Left lobe of liver (tissue), 2 donors: ENCODE measurements at regions not wholly inside any gene's neighbourhood (a gene's known extent, or its start where the extent isn't known, plus 50 kb on each side); places are given as distances from the start of the nearest gene placed in this dataset.

Experiments used
- ATAC-seq: fragments of 200-7000 bp; cut with Tn5 transposase; one replicate; pipeline ENCODE4 v1.9.1; 2020; ENCODE audit warnings: mild to moderate bottlenecking, moderate library complexity
- DNase-seq: peaks from one replicate; pipeline ENCODE4 v3.0.0-alpha.2; 2020; ENCODE audit warnings: low spot score
- donor health status: DM: no; HTN: no; CAD: no; lungs with moderate emphysema.
- donor health status: DM: no; HTN: yes; CAD: no.

GRCh38 chr22:49101873-49102272, 725.8 kb downstream of the BRD1 start:
- DNase-seq: no peak
- ATAC-seq: no peak

DNA sequence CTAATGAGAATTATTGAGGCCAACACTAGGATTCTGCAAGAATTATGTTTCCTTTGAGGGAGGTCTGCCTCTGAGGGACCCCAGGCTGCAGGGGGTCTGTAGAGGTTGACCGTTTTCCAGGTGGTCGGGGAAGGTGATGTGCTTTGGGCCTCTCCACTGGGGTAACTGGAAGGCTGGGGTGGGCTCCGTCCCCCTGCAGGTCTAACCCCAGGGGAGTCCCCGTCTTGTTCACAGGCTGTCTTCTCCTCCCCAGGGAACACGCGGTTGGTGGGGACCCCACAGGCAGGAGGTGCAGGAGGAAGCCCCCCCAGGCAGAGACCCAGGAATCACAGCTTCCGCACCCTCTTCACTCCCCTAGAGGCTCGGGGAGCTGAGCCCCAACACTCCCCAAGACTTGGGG, 726.4 kb downstream of the BRD1 start:
- DNase-seq (no peak), ATAC-seq (no peak)

- ATAC-seq (no peak), DNase-seq (no peak)
Measured at GRCh38 chr22:49100773-49101172, 726.9 kb downstream of the BRD1 start.

DNA sequence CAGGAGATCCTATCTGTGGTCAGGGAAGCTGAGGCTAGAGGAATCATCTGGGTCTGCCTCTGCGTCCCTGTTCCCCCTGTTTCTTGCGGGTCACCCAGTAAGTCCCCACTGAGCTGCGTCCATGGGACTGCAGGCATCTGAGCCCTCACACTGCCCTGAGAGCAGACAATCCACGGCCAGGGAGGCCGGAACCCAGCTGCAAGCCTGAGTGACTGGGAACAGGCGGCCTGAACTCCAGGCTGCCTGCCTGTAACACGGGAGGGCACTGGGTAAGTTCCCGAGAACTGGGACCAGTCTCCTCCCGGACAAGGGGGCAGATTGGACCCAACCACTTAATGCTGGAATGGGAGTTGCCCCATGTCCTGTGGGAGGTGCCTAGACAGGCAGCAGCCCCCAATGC, 727.4 kb downstream of the BRD1 start:
- ATAC-seq (no peak), DNase-seq (no peak)

DNA sequence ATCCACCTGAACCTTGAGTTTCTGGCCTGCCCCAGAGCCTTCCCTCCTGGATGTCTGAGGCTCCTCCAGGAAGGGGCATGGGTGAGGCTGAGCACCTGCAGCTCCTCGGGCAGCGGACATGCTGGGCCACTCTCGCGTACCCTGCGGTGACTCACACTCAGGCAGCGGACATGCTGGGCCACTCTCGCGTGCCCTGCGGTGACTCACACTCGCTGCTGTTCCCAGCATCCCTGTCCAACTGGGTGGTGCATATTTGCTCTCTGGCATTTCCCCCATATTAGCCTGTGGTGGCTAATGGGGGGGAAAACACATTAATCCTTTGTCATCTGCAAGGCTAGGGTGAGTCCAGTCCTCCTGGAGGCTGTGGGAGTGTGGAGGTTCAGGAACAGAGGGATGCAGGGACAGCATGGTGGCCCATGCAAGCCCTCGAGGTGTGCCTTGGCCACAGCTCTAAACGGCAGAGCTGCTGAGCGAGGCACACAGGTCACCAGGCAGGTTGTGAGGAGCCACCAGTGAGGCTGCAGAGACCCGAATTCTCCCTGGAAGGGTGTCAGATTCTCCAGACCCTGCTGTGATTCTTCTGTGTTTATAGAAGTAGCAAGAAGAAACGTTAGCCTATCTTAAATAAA, 728.1 kb downstream of the BRD1 start:
- ATAC-seq: no peak
- no peak for DNase-seq

DNA sequence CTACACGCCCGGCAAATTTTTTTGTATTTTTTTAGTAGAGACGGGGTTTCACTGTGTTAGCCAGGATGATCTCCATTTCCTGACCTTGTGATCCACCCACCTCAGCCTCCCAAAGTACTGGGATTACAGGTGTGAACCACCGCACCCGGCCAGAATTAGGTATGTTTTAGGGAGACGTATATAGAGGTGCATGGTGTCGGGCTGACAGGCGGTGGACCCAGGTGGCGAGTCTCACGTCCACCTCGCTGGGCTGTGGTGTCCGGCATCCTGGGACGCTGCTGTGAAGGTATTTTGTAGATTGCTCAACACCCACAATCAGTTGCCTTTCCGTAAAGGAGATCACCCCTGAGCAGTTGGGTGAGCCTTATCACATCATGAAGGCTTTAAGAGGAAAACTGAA, 728.6 kb downstream of the BRD1 start:
- DNase-seq (no peak), ATAC-seq (no peak)

DNA sequence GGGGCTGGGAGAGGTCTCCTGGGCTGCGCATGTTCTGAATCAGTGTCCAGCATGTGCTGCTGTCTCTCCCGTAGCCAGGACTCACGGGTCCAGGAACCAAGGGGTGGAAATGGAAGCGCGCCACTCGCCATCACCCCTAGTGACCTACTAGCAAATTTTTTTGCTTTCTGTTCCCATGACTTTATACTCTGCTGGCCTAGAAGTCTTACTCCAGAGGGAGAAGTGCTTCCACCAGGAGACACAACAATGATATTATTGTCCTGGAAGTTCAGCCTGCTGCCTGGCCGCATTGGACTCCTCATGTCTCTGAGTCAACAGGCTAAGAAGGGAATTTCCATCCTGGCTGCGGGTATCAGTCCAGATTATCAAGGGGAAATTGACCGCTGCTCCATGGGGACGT, 729.7 kb downstream of the BRD1 start:
- DNase-seq (no peak), ATAC-seq (no peak)

DNA sequence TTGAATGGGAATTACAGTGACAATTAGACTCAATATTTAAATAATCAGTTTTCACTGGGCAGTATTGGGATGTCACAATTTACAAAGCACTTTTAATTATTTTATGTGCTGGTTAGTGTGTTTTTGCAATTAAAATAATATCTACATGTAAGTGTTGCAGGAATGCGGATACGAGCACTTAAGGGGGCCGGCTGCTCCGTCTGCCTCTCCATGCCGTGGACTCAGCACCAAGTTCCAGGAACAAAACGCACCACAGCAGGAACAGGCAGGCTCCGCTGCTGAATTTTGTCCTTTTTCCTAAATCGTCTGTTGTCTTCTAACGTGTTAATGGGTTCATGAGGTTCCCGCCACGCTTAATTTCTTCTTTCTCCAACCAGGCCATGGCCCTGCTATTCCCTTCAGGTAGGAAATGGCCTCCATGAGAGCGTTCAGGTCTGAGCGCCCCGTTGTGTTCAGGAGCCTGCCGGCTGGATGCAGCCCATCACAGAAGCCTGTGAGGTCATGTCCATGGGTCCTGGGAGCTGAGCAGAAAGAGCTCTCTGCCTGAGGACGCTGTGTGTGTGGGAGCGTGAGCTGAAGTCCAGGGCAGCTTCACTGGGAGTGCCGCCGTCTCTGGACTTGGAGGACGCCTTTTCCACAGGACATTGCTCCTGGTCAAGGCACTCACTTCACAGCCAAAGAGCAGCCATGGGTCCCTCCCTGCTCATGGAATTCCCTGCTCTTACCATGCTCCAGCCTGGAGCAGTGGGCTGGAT, 730.3 kb downstream of the BRD1 start:
- ATAC-seq (no peak), DNase-seq (no peak)

GRCh38 chr22:49096476-49096875, 731.2 kb downstream of the BRD1 start:
- no peak for DNase-seq
- no peak for ATAC-seq

DNA sequence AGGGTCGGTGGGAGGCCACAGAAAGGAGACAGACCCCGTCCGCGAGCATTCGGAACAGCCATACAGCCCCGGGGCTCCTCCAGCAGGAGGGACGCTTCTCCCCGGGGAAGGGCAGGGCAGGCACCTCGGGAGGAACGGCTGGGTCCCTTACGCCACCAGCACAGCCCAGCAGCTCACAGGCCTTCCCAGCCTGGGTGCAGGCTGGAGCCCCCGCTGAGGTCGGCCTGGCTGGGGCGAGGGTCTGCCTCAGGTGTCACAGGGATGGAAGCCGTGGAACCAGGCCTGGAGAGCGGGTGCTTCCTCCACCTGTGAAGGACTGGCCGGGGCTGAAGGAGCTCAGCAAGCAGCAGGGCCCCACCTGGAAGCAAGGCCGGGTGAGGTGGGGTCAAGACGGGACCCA, 732.3 kb downstream of the BRD1 start:
- ATAC-seq: no peak
- no peak for DNase-seq

- ATAC-seq (no peak), DNase-seq (no peak)
Measured at GRCh38 chr22:49094858-49095257, 732.8 kb downstream of the BRD1 start.

GRCh38 chr22:49094151-49094550, 733.5 kb downstream of the BRD1 start:
- no peak for DNase-seq

DNA sequence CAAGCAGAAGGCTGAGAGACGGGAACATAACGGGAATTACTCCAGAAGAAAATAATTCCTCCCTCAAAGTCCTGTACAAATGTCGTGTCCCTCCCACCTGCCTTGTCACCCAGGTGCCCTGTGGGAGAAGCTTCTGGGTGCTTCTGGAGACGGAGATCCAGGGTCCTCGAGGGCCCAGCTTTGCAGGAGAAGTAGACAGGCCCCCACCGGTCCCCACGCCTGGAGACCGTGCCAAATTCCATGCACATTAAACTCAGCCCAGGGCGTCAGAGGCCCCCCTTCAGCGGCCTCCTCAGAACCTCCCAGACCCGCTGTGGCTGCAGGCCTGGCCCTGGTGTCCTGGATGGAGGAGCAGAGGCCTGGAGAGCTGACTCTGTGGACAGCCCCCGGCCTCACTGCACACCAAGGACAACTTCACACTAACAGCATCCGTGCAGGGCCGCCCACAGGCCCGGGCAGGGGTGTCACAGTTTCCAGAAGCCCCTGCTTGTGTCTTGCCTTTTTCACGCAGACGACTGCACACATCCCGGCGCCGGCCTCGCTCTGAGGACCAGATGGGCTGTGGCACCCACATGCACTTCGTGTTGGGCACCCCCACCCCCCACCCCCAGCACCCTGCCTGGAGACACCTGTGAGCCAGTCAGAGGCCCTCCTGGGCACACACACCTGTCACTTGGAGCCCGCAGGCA, 734.3 kb downstream of the BRD1 start:
- no peak for DNase-seq
- no peak for ATAC-seq

More at GRCh38 chr22:49094151-49094550, 733.5 kb downstream of the BRD1 start:
- ATAC-seq: no peak

GRCh38 chr22:49092716-49093115, 735.0 kb downstream of the BRD1 start:
- DNase-seq (no peak), ATAC-seq (no peak)

DNA sequence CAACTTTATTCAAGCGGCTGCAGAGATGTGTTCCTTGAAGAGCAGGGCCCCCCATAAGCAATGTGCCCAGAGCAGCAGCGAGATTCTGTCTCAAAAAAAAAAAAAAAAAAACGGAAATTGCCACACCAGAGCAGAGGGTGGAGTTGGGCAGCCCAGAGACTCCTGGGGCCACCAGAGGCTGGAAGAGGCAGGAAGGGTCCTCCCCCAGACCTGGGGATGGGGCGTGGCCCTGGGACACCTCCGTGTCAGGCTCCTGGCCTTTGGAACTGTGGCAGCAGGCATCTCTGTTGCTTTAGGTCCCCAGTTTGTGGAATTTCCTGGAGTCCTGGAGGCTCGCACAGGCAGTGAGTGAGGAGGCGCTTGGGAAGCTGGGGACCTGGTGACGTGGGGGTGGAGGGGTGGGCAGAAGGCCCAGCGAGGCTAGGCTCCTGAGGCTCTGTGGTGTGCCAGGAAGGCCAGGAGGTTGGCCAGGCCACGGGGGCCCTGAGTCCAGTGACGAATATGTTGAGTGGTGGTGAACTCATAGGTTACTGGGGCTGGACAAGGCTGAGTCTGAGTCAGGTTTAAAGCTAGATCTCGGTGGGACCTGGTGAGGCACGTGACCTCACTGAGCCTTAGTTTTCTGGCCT, 735.6 kb downstream of the BRD1 start:
- ATAC-seq (no peak), DNase-seq (no peak)

GRCh38 chr22:49091451-49091850, 736.2 kb downstream of the BRD1 start:
- DNase-seq: no peak

GRCh38 chr22:49090853-49091135, 736.9 kb downstream of the BRD1 start:
- DNase-seq (no peak), ATAC-seq (no peak)

More at GRCh38 chr22:49091451-49091850, 736.2 kb downstream of the BRD1 start:
- no peak for ATAC-seq

DNA sequence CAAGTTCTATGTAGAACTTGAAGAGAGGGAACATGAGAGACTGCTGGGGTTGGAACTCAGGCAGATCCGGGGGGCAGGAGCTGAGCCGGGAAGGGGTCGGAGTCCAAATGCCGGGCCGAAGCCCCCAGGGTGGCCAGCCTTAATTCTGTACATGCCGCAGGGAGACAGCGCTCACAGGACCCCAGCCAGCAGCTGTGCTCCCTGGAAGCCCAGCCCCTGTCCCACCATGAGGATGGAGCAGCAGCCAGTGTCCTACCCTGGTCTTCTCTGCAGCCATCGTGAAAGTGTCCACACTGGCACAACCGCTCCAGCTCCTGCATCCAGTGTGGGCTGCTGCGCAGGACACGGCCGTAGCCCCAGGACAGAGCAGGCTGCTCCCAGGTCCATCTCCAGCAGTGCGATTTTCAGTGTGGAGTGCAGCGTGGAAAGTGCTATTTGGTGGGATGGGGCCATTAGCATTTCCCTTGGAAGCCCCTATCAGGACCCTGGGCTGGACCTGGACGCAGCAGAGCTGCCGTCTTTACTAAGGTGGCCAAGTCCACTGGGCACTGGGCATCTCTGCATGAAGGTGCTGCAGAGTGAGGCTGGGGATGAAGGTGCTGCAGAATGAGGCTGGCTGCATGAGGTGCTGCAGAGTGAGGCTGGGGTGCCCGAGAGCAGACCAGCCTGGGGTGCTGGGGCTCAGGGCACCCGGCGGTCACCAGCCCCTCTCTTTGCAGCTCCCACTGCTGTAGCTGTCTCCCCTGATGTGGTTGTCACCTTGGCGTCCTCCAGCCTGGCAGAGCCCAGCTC, 737.4 kb downstream of the BRD1 start:
- no peak for DNase-seq
- no peak for ATAC-seq

GRCh38 chr22:49088801-49089791, 738.6 kb downstream of the BRD1 start:
- no peak for ATAC-seq
- DNase-seq: no peak
